Mesenchymal stem cell (in vitro differentiated cells and primary cell): ENCODE measurements at regions not wholly inside any gene's neighbourhood (a gene's known extent, or its start where the extent isn't known, plus 50 kb on each side); places are given as distances from the start of the nearest gene placed in this dataset.

Experiments
- DNase-seq: peaks from one replicate; pipeline ENCODE4 v3.0.0-alpha.2; 2013
- H2AFZ ChIP-seq: one replicate; pipeline ENCODE4 v1.6.1; 2013; ENCODE audit warnings: low read depth, mild to moderate bottlenecking, control low read depth, inconsistent platforms, low read length, moderate library complexity
- H2AK5ac ChIP-seq: 2 replicates; pipeline ENCODE4 v1.6.1; 2013; ENCODE audit warnings: low read length, moderate library complexity, mild to moderate bottlenecking, inconsistent platforms; ENCODE audit not compliant: severe bottlenecking
- H2BK120ac ChIP-seq: one replicate; pipeline ENCODE4 v1.6.1; 2013; ENCODE audit warnings: low read depth, mild to moderate bottlenecking, inconsistent platforms, low read length, moderate library complexity
- H2BK12ac ChIP-seq, 2 experiments: one replicate each; pipeline ENCODE4 v1.6.1; 2013; ENCODE audit warnings: inconsistent platforms in 2 of 2, low read length in 2 of 2, mild to moderate bottlenecking in 2 of 2, moderate library complexity in 2 of 2, control low read depth in 1 of 2
- H2BK15ac ChIP-seq: one replicate; pipeline ENCODE4 v1.6.1; 2013; ENCODE audit warnings: mild to moderate bottlenecking, low read depth, inconsistent platforms; ENCODE audit not compliant: poor library complexity, severe bottlenecking
- H2BK5ac ChIP-seq: 2 replicates; pipeline ENCODE4 v1.6.1; 2013; ENCODE audit warnings: low read depth, mild to moderate bottlenecking, low read length, control low read depth, inconsistent platforms; ENCODE audit not compliant: poor library complexity, severe bottlenecking
- H3K14ac ChIP-seq, 2 experiments: one replicate each; pipeline ENCODE4 v1.6.1; 2013; ENCODE audit warnings: inconsistent platforms in 2 of 2, low read length in 2 of 2, control low read depth in 1 of 2, mild to moderate bottlenecking in 1 of 2, moderate library complexity in 1 of 2
- H3K18ac ChIP-seq, 2 experiments: one replicate each; pipeline ENCODE4 v1.6.1; 2013; ENCODE audit warnings: inconsistent platforms in 2 of 2, low read length in 2 of 2, control low read depth in 1 of 2, low read depth in 1 of 2, mild to moderate bottlenecking in 1 of 2
- H3K23ac ChIP-seq, 2 experiments: one replicate each; pipeline ENCODE4 v1.6.1; 2013; ENCODE audit warnings: inconsistent platforms in 2 of 2, low read length in 2 of 2, mild to moderate bottlenecking in 2 of 2, moderate library complexity in 2 of 2, control low read depth in 1 of 2
- H3K27ac ChIP-seq: 2 replicates; pipeline ENCODE4 v1.5.1; 2013; ENCODE audit warnings: mild to moderate bottlenecking, moderate library complexity, low read length, control low read depth, inconsistent platforms; ENCODE audit not compliant: poor library complexity, severe bottlenecking
- H3K27me3 ChIP-seq, 2 experiments: 2 replicates each; pipeline versions ENCODE4 v1.6.1 to v1.7.0; 2013; ENCODE audit warnings: low read length in 2 of 2, mild to moderate bottlenecking in 2 of 2, moderate library complexity in 2 of 2, control low read depth in 1 of 2, inconsistent platforms in 1 of 2; ENCODE audit not compliant: control insufficient read depth in 1 of 2, insufficient read depth in 1 of 2
- H3K36me3 ChIP-seq, 2 experiments: 2 replicates each; pipeline versions ENCODE4 v1.6.1 to v1.7.0; 2013; ENCODE audit warnings: low read length in 2 of 2, control low read depth in 1 of 2, inconsistent platforms in 1 of 2, low read depth in 1 of 2, mild to moderate bottlenecking in 1 of 2; ENCODE audit not compliant: insufficient read depth in 2 of 2, control insufficient read depth in 1 of 2
- H3K4ac ChIP-seq, 2 experiments: one replicate each; pipeline ENCODE4 v1.6.1; 2013; ENCODE audit warnings: inconsistent platforms in 2 of 2, low read length in 2 of 2, mild to moderate bottlenecking in 2 of 2, moderate library complexity in 2 of 2, control low read depth in 1 of 2, low read depth in 1 of 2
- H3K4me1 ChIP-seq: 2 replicates; pipeline ENCODE4 v1.6.1; 2013; ENCODE audit warnings: low read depth, low read length, control low read depth; ENCODE audit not compliant: control insufficient read depth, insufficient read depth
- H3K4me2 ChIP-seq: 2 replicates; pipeline ENCODE4 v1.6.1; 2013; ENCODE audit warnings: low read length, mild to moderate bottlenecking, inconsistent platforms; ENCODE audit not compliant: poor library complexity, severe bottlenecking
- H3K4me3 ChIP-seq, 2 experiments: 2 replicates each; pipeline versions ENCODE4 v1.5.1 to v1.7.0; 2013; ENCODE audit warnings: low read length in 2 of 2, mild to moderate bottlenecking in 2 of 2, control low read depth in 1 of 2, low read depth in 1 of 2; ENCODE audit not compliant: insufficient read depth in 1 of 2
- H3K79me1 ChIP-seq: replicated peaks from 2 replicates; pipeline ENCODE4 v1.6.1; 2013; ENCODE audit warnings: mild to moderate bottlenecking, control low read depth, low read length, inconsistent platforms; ENCODE audit not compliant: poor library complexity, severe bottlenecking
- H3K9ac ChIP-seq: 2 replicates; pipeline ENCODE4 v1.7.0; 2013; ENCODE audit warnings: mild to moderate bottlenecking, low read length, moderate library complexity
- H3K9me3 ChIP-seq: 2 replicates; pipeline ENCODE4 v1.7.0; 2013; ENCODE audit warnings: mild to moderate bottlenecking, low read length; ENCODE audit not compliant: control insufficient read depth
- H4K8ac ChIP-seq: one replicate; pipeline ENCODE4 v1.6.1; 2013; ENCODE audit warnings: inconsistent platforms, mild to moderate bottlenecking, low read length, moderate library complexity
- H4K91ac ChIP-seq: one replicate; pipeline ENCODE4 v1.6.1; 2013; ENCODE audit warnings: mild to moderate bottlenecking, low read length, inconsistent platforms
- WGBS: methylation state at CpG from one replicate; pipeline ENCODE4 v1.1.7; 2013; ENCODE audit warnings: mixed read lengths; 5-methylcytosine and 5-hydroxymethylcytosine counted together

DNA sequence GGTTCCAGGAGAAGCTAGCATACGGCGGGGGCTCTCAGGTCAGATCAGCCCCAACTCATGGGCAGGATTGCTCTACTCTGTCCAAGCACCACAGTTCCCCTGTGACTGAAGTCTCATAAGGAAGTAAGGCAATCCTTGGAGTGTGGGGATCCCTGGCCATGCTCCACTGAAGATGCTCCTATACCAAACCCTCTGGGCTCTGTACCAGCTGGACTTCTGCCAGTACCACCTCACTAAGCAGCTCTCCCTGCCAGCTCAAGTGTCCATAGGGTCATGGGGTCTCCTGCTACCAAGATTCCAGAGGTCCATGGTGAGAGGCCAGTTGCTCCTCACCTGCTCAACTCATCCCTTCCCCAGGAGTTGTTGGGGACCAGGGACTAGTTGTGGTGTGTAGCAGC lies 355.7 kb upstream of the STEAP1 start:
- H3K9ac ChIP-seq = no peak overlapping the region
- no peak overlapping the region for H3K14ac ChIP-seq
- no peaks in the 10 kb centered on the region for H3K79me1 ChIP-seq
- no peak overlapping the region for H2BK120ac ChIP-seq
- H3K4me1 ChIP-seq = no peaks in the 10 kb centered on the region
- H4K91ac ChIP-seq = no peak overlapping the region
- no peak overlapping the region for H3K23ac ChIP-seq
- no peak overlapping the region for H4K8ac ChIP-seq
- H3K27me3 ChIP-seq = no peaks in the 10 kb centered on the region
- WGBS = 68% methylated on average over 2 of the region's 2 CpGs
- H3K36me3 ChIP-seq = no peaks in the 10 kb centered on the region
- no peak overlapping the region for H3K18ac ChIP-seq
- H2BK15ac ChIP-seq = no peak overlapping the region
- DNase-seq = no peak
- H3K4me3 ChIP-seq = no peak overlapping the region
- no peak overlapping the region for H2BK5ac ChIP-seq
- no peak overlapping the region for H3K4me2 ChIP-seq
- no peak overlapping the region for H3K4ac ChIP-seq
- no peak overlapping the region for H2AFZ ChIP-seq
- H2AK5ac ChIP-seq = no peak overlapping the region
- H3K9me3 ChIP-seq = peaks cover 9% of the 10 kb centered on the region
- H2BK12ac ChIP-seq = no peak overlapping the region
- H3K27ac ChIP-seq = no peak overlapping the region

DNA sequence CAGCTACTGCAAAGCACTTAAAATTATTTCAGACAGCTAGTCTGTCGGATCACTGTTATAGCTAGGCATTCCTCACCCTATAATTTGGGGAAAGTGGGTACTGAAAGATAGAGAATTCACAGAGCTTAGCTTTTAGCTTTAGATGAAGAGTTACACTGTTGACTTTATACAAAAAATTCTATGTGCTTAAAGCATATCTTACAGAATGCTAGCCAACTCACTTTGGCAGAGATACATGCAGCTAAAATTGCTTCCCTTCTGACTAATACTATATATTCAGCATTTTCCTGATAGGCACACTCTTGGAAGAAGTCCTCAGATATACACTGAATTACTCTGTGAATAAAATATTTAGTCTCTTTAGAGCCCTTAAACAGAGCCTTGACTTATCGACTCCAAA lies 353.5 kb upstream of the STEAP1 start:
- no peak overlapping the region for H2AK5ac ChIP-seq
- H3K4me2 ChIP-seq = no peak overlapping the region
- H3K4me1 ChIP-seq = no peaks in the 10 kb centered on the region
- no peak overlapping the region for H3K9ac ChIP-seq
- H3K4ac ChIP-seq = no peak overlapping the region
- H3K9me3 ChIP-seq = peaks cover 6% of the 10 kb centered on the region
- H3K23ac ChIP-seq = no peak overlapping the region
- no peaks in the 10 kb centered on the region for H3K36me3 ChIP-seq
- H3K27me3 ChIP-seq = no peaks in the 10 kb centered on the region
- H2BK15ac ChIP-seq = no peak overlapping the region
- no peak for DNase-seq
- H3K14ac ChIP-seq = no peak overlapping the region
- no peak overlapping the region for H3K4me3 ChIP-seq
- H3K27ac ChIP-seq = no peak overlapping the region
- no peak overlapping the region for H2BK12ac ChIP-seq
- H3K18ac ChIP-seq = no peak overlapping the region
- H3K79me1 ChIP-seq = no peaks in the 10 kb centered on the region
- H4K8ac ChIP-seq = no peak overlapping the region
- no peak overlapping the region for H2AFZ ChIP-seq
- no peak overlapping the region for H4K91ac ChIP-seq
- no peak overlapping the region for H2BK5ac ChIP-seq
- 67% methylated on average over 1 of the region's 2 CpGs for WGBS
- no peak overlapping the region for H2BK120ac ChIP-seq

DNA sequence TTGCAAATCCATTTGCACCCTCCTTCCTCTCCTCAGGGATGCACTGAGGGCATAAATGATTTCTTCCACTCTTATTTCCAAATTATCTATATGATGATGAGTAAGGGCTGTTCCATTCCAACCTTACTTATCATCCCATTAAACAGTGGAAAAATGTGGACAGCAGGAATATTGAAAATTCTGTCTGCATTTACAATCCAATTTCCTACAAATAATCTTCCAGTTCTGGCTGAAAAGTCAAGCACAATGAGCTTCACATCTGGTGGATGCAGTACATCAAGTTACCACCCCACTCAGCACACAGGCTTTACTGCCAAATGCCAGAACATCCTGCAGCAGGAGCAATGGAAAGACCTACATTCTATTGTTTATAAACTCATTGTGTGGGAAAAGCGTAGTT lies 345.0 kb upstream of the STEAP1 start:
- no peak for DNase-seq
- H2BK120ac ChIP-seq = no peak overlapping the region
- H3K79me1 ChIP-seq = no peaks in the 10 kb centered on the region
- H2BK5ac ChIP-seq = no peak overlapping the region
- no peak overlapping the region for H3K18ac ChIP-seq
- H2AK5ac ChIP-seq = no peak overlapping the region
- no peaks in the 10 kb centered on the region for H3K27me3 ChIP-seq
- no peak overlapping the region for H4K91ac ChIP-seq
- no peak overlapping the region for H3K14ac ChIP-seq
- H3K4ac ChIP-seq = no peak overlapping the region
- no peak overlapping the region for H3K4me2 ChIP-seq
- no peak overlapping the region for H4K8ac ChIP-seq
- no peak overlapping the region for H3K9ac ChIP-seq
- no peaks in the 10 kb centered on the region for H3K36me3 ChIP-seq
- no peaks in the 10 kb centered on the region for H3K4me1 ChIP-seq
- peaks cover 20% of the 10 kb centered on the region for H3K9me3 ChIP-seq
- H3K4me3 ChIP-seq = no peak overlapping the region
- 60% methylated on average over 1 of the region's 1 CpG for WGBS
- no peak overlapping the region for H3K23ac ChIP-seq
- H2BK12ac ChIP-seq = no peak overlapping the region
- H2AFZ ChIP-seq = no peak overlapping the region
- no peak overlapping the region for H2BK15ac ChIP-seq
- no peak overlapping the region for H3K27ac ChIP-seq

DNA sequence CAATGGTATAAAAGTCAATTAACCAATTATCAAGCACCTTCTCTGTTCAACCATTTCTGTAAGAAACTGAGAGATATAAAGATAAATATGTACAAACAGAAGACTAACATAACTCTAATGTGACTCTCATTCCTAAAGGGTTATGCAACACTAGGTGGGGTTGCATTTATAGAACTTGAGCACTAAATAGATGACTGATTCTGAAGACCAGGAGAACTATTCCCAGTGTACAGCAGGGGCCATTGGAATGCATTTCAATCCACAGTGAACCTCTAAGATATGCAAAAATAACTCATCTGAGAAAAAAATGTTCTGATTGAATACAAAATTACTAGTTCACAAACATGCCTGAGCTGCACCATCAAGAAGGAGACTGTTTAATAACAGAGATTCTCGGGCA lies 341.2 kb upstream of the STEAP1 start:
- no peak overlapping the region for H2AFZ ChIP-seq
- DNase-seq = no peak
- H4K8ac ChIP-seq = no peak overlapping the region
- no peak overlapping the region for H3K4ac ChIP-seq
- H3K4me1 ChIP-seq = no peaks in the 10 kb centered on the region
- H4K91ac ChIP-seq = no peak overlapping the region
- no peak overlapping the region for H3K23ac ChIP-seq
- no peaks in the 10 kb centered on the region for H3K36me3 ChIP-seq
- no peaks in the 10 kb centered on the region for H3K27me3 ChIP-seq
- H3K27ac ChIP-seq = no peak overlapping the region
- H3K79me1 ChIP-seq = no peaks in the 10 kb centered on the region
- H2AK5ac ChIP-seq = no peak overlapping the region
- no peak overlapping the region for H2BK15ac ChIP-seq
- no peak overlapping the region for H2BK5ac ChIP-seq
- no peak overlapping the region for H3K18ac ChIP-seq
- no peak overlapping the region for H3K9ac ChIP-seq
- no peak overlapping the region for H3K4me2 ChIP-seq
- WGBS = 52% methylated on average over 1 of the region's 1 CpG
- H2BK12ac ChIP-seq = no peak overlapping the region
- no peaks in the 10 kb centered on the region for H3K9me3 ChIP-seq
- no peak overlapping the region for H3K14ac ChIP-seq
- H3K4me3 ChIP-seq = no peak overlapping the region
- no peak overlapping the region for H2BK120ac ChIP-seq
